ENCODE measurements at regions not wholly inside any gene's neighbourhood (a gene's known extent, or its start where the extent isn't known, plus 50 kb on each side); places are given as distances from the start of the nearest gene placed in this dataset.
"Not testable (repeated sequence)": the region's sequence is repeated elsewhere in the genome, so short reads cannot be mapped to it uniquely, and the experiment has no call there.

DNA sequence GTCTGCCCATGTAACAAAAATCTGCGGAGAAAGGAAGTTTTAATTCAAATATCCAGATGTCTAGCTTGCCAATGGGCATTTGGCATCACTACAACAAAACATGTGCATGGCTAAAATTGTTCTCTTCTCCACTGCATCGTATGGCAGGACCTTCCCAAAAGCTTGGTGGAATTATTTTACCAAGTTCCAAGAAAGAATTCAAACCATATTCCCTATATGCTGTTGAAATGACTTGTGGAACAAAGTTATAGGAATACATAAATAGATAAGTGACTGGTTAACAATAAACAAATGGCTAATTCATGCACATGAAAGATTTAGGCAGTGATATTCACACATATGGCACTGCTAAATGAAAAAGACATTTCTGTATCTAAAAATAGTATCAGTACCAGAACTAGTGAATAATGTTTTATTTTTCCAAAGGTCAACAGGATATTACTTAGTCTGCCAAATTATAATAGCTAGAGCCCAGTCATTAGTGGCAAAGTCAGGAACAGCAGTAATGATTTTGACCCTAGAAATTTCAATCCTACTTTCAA lies 425.4 kb upstream of the VRK2 start:
- DNase-seq = no peak

DNA sequence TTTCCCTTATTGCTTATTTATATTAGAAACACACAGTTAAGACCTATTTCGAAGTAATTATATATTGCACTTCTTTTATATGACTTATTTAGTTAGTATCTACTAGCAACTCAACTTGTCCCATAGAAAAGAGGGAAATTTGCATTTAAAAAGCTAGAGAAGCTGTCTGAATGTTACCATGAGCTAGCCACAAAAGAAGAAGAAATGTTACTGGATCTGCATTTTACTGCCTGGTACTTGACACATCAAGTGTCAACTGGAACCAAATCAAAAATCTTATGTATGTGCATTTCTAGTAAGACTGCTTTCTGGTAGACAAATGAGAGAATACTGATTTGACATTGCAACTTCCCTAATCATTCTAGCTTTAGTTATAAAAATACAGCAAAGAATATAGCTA lies 424.6 kb upstream of the VRK2 start:
- DNase-seq = no peak

DNA sequence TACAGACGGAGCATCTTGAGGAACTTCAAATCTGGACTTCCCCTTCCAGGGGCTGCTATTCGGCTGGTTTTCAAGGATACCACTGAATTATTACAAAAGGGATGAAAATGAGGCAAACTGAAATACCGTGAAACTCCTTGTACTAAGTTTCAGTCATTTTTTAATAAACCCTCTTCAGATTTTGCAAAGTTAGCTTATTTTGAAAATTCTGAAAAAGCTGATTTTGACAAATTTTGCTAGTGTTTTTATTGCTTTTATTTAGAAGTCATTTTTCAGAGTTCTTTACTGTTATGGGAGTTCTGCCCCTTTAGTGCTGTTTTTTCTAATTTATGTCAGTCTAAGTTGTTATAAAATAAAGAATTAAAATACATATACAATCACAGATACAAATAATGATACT lies 390.4 kb upstream of the VRK2 start:
- DNase-seq = no peak

DNA sequence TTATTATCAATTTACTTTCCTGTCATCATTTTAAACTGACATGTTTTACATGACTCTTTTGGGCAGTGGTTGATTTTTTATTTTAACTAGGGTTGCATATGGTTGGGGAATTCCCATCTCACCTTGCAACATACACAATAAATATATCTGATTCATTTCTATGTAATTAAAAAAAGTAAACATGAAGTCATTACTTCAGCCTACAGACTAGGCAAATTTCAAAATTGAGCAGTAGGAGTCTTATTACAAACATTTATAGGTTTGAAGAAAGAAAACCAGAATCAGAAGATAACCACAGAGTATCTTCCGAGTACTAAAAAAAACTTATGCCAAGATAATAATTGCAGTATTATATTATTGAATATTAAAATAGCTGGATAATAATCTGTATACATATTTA lies 377.0 kb upstream of the VRK2 start:
- no peak for DNase-seq

DNA sequence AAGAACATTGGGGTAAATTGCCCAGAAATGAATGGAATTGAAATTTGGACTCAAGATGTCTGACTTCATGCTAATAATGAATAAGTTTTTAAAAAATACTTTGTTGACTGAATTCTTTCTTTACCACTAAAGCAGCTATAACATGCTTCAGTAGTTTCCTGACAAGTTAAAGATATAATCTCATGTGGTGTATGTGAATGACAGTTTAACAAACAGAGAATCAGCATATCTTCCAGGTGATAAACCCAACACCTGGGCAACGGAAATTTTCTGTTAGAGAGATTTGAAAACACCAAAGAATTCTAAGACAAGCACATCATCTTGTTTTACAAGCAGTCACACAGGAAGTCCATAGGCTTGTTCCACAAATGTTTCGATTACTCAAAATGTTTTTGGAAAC lies 372.6 kb upstream of the VRK2 start:
- no peak for DNase-seq

DNA sequence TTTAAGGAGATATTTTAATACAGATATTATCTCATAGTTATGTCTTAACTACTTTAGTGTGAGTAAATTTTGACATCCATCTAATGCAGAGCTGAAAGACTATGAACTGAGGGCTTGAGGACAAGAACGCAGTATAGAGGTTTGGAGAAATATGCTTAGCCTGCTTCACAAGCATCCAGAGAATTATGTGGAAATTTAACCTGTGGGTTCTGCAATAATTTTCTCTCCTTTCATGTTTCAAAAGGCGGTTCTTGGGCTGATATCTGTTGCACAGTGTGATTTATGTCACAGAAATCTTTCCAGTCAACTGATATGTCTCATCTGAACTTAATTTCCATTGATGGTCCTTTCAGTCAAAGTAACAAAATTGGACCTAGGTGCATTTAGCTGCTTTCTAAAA lies 371.9 kb upstream of the VRK2 start:
- no peak for DNase-seq

DNA sequence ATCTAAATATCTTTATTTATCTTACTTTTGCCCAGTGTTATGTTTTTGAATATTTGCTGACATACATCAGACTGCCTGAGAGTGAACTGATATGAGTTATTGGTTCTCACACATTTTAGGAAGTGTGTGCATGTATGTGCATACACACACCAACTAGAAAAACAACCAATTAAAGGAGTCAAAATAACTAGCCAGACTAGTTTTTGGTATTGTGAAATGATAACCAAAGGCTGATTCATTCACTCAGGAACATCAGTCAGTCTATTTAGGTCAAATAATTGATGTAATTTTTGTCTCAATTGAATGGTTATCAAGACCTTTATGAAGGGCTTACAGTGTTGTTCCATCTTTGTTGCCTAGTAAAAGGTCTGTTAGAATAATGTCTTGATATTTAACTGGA lies 369.3 kb upstream of the VRK2 start:
- no peak for DNase-seq

GRCh38 chr2:57681650-57682049 lies 365.0 kb upstream of the VRK2 start:
- DNase-seq = no peak

- no peak for DNase-seq
These were observed 361.6 kb upstream of the VRK2 start for GRCh38 chr2:57685032-57685431.

DNA sequence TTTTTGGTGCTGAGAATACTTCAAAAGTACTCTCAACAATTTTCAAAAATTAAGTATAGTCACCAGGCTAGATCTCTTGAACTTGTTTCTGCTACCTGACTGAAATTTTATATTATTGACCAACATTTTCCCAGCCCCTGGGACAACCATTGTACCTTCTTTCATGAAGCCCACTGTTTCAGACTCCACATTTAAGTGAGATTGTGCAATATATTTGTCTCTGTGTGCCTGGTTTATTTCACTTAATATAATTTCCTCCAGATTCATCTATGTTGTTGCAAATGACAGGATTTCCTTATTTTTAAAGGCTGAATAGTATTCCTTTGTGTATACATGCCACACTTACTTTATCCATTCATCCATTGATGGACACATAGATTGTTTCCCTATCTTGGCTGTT lies 354.2 kb upstream of the VRK2 start:
- no peak for DNase-seq

- DNase-seq = no peak
These were observed 353.4 kb upstream of the VRK2 start for GRCh38 chr2:57693177-57693576.

DNA sequence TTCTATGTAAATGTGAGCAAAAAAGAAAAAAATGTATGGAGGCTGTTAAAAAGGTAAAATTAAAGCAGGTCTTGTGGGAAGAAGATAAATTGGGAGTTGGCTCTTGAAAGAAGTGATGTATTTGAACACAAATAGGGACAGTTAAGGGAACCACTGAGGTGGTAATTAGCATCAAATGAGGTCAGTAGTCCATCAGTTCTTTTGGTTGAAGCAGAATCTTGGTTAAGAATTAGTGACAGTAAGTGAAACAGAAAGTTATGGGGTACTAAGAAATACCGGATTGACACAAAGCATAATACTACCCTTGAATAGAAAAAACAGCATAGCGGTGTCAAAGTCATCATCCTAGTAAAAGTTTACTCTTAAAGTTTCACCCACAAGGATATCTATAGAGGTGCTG lies 352.6 kb upstream of the VRK2 start:
- DNase-seq = no peak

GRCh38 chr2:57696016-57696415 lies 350.6 kb upstream of the VRK2 start:
- DNase-seq = no peak

DNA sequence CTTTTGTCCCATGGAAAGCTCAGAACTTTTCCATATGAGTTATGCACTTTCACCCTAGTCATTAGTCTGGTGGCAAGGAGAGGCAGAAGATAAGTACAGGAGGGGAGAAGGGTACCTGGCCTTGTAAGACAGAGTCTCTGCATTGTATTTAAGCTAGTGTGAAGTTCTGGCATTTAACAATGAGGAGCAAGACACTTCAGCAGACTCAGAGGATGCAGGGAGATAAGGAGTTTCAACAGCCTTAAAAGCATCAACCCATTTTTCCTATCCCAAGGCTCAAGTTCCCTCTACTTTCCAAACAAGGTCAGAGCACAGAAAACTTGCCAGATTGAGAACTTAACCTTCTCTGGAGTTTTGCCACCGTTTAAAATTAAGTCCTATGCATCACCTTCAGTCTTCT lies 348.2 kb upstream of the VRK2 start:
- DNase-seq = no peak

DNA sequence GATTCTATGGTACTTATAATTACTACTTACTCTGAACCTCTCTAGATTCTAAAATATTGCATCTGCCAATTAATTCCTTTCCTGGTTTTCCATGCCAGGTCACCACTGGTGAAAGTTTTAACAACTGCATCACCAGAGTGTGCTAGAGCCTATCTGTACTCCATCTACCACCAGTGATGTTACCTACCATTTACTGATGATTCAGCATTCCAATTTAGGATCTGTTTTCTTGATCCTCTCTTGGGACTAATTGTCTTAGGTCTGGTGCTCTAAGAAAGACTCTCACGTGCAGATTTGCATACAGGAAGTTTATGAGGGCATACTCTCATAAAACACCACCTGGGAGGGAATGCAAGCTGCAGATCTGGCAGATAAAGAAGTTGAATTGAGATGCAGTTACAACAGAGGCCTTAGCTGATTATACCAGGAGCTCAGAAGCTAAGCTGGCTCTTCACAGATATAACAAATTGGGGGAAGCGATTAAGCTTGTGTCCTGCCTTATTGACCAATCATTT lies 347.6 kb upstream of the VRK2 start:
- DNase-seq = no peak

DNA sequence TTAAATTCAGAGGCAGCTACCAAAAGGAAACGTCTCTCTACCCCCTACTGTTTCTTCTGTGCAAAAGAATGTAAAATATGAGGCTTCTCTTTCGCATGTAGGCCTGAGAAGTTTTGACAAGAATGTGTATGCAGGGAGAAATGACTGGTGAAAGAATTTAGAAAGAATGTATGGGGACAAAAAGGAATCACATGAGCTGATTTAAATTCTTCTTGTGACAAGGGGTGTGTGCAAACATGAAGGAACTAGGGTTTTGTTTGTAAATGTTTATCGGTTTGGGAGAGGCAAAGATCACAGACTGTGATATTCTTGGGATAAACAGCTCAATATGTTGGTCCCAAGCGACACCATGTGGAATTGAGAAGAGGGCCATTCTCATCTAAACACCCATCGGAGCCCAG lies 345.2 kb upstream of the VRK2 start:
- DNase-seq = no peak

GRCh38 chr2:57703407-57703806 lies 343.2 kb upstream of the VRK2 start:
- no peak for DNase-seq

DNA sequence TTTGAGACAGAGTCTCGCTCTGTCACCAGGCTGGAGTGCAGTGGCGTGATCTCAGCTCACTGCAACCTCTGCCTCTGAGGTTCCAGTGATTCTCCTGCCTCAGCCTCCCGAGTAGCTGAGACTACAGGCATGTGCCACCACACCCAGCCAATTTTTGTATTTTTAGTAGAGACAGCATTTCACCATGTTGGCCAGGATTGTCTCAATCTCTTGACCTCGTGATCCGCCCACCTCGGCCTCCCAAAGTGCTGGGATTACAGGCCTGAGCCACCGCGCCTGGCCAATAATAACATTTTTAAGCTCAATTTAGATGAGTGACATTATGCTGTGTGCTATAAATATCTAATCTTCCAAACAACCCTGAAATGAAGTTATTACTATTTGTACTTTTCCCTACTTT lies 338.8 kb upstream of the VRK2 start:
- DNase-seq = not testable (repeated sequence)

GRCh38 chr2:57711991-57712390 lies 334.6 kb upstream of the VRK2 start:
- peak; percentile 56 to 57 for DNase-seq

- peak; percentile 17 to 35 for DNase-seq
These were observed 325.6 kb upstream of the VRK2 start for GRCh38 chr2:57720728-57721627.

- no peak for DNase-seq
These were observed 321.2 kb upstream of the VRK2 start for GRCh38 chr2:57725337-57725947.

DNA sequence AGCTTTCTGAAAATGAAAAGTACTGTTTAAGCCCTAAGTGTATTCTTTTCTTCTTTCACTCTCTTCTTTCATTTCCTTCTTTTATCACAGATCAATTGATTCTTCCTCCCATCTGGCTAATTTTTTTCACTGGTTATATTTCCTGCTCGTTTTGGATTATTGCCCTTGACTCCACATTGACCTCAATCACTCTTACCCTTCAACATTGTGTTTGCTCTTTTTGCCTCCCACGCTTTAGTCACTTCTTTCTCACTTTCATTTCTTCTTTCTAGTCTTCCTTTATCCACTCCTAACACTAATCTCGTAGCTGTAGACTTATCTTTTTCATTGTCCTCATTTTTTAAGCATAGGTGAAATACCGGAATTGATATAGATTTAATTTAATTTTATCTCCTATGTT lies 320.3 kb upstream of the VRK2 start:
- no peak for DNase-seq

GRCh38 chr2:57728691-57729090 lies 317.9 kb upstream of the VRK2 start:
- no peak for DNase-seq

- no peak for DNase-seq
These were observed 312.6 kb upstream of the VRK2 start for GRCh38 chr2:57733956-57734355.
